ENCODE measurements at regions not wholly inside any gene's neighbourhood (a gene's known extent, or its start where the extent isn't known, plus 50 kb on each side); places are given as distances from the start of the nearest gene placed in this dataset.
"Not testable (repeated sequence)": the region's sequence is repeated elsewhere in the genome, so short reads cannot be mapped to it uniquely, and the experiment has no call there.

GRCh38 chr2:16207151-16207550 lies 266.8 kb downstream of the MYCN start:
- no peak for DNase-seq

GRCh38 chr2:16206191-16206944 lies 266.0 kb downstream of the MYCN start:
- no peak for DNase-seq

- no peak for DNase-seq
These were observed 265.3 kb downstream of the MYCN start for GRCh38 chr2:16205631-16206030.

GRCh38 chr2:16204886-16205620 lies 264.7 kb downstream of the MYCN start:
- DNase-seq = no peak

- DNase-seq = no peak
These were observed 263.9 kb downstream of the MYCN start for GRCh38 chr2:16204251-16204650.

GRCh38 chr2:16203691-16204090 lies 263.3 kb downstream of the MYCN start:
- DNase-seq = no peak

GRCh38 chr2:16203069-16203468 lies 262.7 kb downstream of the MYCN start:
- DNase-seq = no peak

- DNase-seq = no peak
These were observed 262.1 kb downstream of the MYCN start for GRCh38 chr2:16202266-16203020.

- no peak for DNase-seq
These were observed 261.5 kb downstream of the MYCN start for GRCh38 chr2:16201848-16202247.

- DNase-seq = no peak
These were observed 260.3 kb downstream of the MYCN start for GRCh38 chr2:16200554-16201193.

GRCh38 chr2:16199882-16200553 lies 259.7 kb downstream of the MYCN start:
- no peak for DNase-seq

GRCh38 chr2:16199241-16199640 lies 258.9 kb downstream of the MYCN start:
- DNase-seq = not testable (repeated sequence)

- DNase-seq = no peak
These were observed 258.0 kb downstream of the MYCN start for GRCh38 chr2:16198166-16198912.

GRCh38 chr2:16197504-16198147 lies 257.3 kb downstream of the MYCN start:
- DNase-seq = no peak

- no peak for DNase-seq
These were observed 256.5 kb downstream of the MYCN start for GRCh38 chr2:16196687-16197503.

- no peak for DNase-seq
These were observed 255.3 kb downstream of the MYCN start for GRCh38 chr2:16195681-16196070.

- DNase-seq = no peak
These were observed 254.8 kb downstream of the MYCN start for GRCh38 chr2:16194931-16195680.

GRCh38 chr2:16194530-16194929 lies 254.2 kb downstream of the MYCN start:
- DNase-seq = no peak

GRCh38 chr2:16194096-16194390 lies 253.7 kb downstream of the MYCN start:
- no peak for DNase-seq

Measured in NCI-H187 treated with DMSO at 0.1 percent for 48 hours (cell line).